ENCODE measurements at regions not wholly inside any gene's neighbourhood (a gene's known extent, or its start where the extent isn't known, plus 50 kb on each side); places are given as distances from the start of the nearest gene placed in this dataset.
"Not testable (repeated sequence)": the region's sequence is repeated elsewhere in the genome, so short reads cannot be mapped to it uniquely, and the experiment has no call there.

DNA sequence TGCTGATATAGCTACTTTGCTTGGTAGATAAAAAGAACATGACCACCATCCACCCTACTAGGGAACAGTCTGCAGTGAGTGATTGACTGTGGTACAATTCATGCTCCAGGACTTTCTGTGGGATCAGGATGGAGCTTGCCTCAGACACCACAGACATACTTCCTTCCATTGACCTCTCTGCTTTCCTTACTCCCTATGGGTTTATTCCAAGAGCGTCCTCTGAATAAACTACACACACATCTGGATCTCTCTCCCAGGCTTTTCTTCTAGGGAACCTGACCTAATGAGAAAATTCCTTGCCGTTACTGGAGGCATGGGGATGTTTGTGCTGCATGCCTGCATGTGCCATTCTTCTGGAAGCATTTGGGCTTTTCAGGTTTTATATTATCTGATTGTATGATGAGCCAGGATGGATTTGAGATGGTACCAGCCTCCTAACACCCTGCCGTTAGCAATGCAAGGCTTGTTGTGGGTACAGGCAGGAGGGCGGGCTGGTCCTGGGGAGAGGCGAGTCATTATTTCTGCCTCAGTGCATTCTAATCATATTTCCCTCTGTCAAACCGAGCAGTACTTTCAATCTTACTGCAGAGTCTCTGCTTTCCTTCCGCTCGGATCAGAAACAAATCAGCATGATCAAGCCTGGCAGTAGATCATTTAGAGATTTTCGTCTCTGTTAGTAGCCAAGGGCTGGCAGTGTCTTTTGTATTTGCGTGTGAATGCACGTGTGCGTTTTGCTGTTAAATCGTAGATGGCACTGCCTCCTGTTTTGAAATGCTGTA lies 279.2 kb downstream of the PDCD6IP start:
- H3K9me3 ChIP-seq: no peaks in the 10 kb centered on the region
- H3K27me3 ChIP-seq: no peaks in the 10 kb centered on the region
- no peaks in the 10 kb centered on the region for H3K36me3 ChIP-seq
- no peak overlapping the region for H3K27ac ChIP-seq
- WGBS, 2 donors: 66 to 71% methylated on average over 13 of the region's 13 CpGs
- no peak for DNase-seq
- TF ChIP-seq, protein P1, sequence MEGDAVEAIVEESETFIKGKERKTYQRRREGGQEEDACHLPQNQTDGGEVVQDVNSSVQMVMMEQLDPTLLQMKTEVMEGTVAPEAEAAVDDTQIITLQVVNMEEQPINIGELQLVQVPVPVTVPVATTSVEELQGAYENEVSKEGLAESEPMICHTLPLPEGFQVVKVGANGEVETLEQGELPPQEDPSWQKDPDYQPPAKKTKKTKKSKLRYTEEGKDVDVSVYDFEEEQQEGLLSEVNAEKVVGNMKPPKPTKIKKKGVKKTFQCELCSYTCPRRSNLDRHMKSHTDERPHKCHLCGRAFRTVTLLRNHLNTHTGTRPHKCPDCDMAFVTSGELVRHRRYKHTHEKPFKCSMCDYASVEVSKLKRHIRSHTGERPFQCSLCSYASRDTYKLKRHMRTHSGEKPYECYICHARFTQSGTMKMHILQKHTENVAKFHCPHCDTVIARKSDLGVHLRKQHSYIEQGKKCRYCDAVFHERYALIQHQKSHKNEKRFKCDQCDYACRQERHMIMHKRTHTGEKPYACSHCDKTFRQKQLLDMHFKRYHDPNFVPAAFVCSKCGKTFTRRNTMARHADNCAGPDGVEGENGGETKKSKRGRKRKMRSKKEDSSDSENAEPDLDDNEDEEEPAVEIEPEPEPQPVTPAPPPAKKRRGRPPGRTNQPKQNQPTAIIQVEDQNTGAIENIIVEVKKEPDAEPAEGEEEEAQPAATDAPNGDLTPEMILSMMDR (IDR thresholded peaks at IDR 0.05): no peak
- no peak for TF ChIP-seq POLR2A (IDR thresholded peaks at IDR 0.05)
- no peaks in the 10 kb centered on the region for H3K4me1 ChIP-seq
- intact Hi-C loops (cut with DNase I): no loop called here
- no peak overlapping the region for H3K4me3 ChIP-seq (replicated peaks in 1 of 3)

DNA sequence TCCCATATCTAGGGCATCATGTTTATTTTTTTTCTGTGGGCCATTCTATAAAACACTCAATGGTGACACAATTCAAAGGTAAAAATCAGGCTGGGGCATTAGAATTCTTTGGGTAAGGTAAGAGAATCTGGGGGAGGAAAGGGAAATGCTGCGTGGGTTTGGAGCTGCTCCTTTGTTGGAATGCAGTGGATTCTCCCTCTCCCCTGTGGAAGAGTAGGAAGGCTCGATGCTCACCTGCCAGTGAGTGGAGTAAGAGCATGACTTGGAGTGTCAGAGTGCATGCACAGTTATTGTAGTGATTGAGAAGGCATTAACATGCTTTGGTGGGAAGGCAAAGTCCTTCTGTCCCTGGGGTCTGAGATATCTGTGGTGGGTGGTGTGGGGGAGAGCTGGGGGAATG lies 280.0 kb downstream of the PDCD6IP start:
- DNase-seq: no peak
- no peaks in the 10 kb centered on the region for H3K36me3 ChIP-seq
- no peaks in the 10 kb centered on the region for H3K4me1 ChIP-seq
- TF ChIP-seq, protein P1 (IDR thresholded peaks at IDR 0.05): no peak
- TF ChIP-seq POLR2A (IDR thresholded peaks at IDR 0.05): no peak
- no peaks in the 10 kb centered on the region for H3K9me3 ChIP-seq
- H3K27me3 ChIP-seq: no peaks in the 10 kb centered on the region
- 43 to 46% methylated on average over 2 of the region's 2 CpGs for WGBS, 2 donors
- H3K4me3 ChIP-seq (replicated peaks in 1 of 3): no peak overlapping the region
- H3K27ac ChIP-seq: no peak overlapping the region
- intact Hi-C loops (cut with DNase I): no loop called here

DNA sequence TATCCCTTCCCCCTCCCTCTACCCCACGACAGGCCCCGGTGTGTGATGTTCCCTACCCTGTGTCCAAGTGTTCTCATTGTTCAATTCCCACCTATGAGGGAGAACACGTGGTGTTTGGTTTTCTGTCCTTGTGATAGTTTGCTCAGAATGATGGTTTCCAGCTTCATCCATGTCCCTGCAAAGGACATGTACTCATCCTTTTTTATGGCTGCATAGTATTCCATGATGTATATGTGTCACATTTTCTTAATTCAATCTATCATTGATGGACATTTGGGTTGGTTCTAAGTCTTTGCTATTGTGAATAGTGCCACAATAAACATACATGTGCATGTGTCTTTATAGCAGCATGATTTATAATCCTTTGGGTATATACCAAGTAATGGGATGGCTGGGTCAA lies 281.4 kb downstream of the PDCD6IP start:
- H3K9me3 ChIP-seq; H3K27ac ChIP-seq; H3K4me3 ChIP-seq (replicated peaks in 1 of 3); H3K4me1 ChIP-seq; H3K27me3 ChIP-seq; H3K36me3 ChIP-seq; DNase-seq; intact Hi-C loops (cut with DNase I): not testable (repeated sequence)
- 92 to 96% methylated on average over 3 of the region's 3 CpGs for WGBS, 2 donors

DNA sequence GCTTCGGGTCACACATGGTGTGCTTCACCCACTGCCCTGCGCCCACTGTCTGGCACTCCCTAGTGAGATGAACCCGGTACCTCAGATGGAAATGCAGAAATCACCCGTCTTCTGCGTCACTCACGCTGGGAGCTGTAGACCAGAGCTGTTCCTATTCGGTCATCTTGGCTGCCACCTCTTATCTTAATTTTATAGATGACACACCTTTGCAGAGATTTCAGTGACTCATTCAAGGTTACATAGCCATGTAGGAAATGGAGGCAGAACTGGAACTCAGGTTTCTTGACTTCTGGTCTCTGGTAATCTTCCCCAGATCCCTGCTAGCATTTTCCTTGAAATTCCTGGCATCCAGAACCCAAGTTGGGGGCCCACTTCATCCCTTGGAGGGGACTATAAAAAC lies 291.9 kb downstream of the PDCD6IP start:
- intact Hi-C loops (cut with DNase I); H3K9me3 ChIP-seq; H3K4me1 ChIP-seq; H3K27ac ChIP-seq; H3K27me3 ChIP-seq; DNase-seq; H3K36me3 ChIP-seq; H3K4me3 ChIP-seq (replicated peaks in 1 of 3): not testable (repeated sequence)
- 93 to 98% methylated on average over 7 of the region's 7 CpGs for WGBS, 2 donors

DNA sequence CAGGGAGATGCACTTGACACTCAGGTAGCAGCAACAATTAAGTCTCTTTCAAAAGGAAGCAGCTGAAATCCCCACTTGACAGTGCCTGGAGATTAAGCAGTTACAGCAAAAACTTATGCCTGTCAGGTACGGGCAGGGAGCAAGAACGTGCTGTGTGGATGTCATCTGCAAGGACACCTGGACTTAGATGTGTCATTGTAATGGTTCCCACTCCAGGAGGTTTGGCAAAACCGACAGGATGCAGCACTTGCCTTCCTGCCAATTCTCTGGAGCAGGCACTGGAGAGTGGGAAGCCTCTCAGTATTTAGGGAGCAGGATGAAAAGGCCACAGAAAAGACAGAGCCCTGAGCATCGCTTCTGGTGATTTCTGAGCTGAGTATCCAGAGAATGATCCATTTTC lies 292.4 kb downstream of the PDCD6IP start:
- DNase-seq: no peak
- H3K27ac ChIP-seq: no peak overlapping the region
- 56 to 65% methylated on average over 4 of the region's 4 CpGs for WGBS, 2 donors
- no peaks in the 10 kb centered on the region for H3K9me3 ChIP-seq
- H3K36me3 ChIP-seq: no peaks in the 10 kb centered on the region
- intact Hi-C loops (cut with DNase I): no loop called here
- TF ChIP-seq, protein P1 (IDR thresholded peaks at IDR 0.05): no peak
- TF ChIP-seq POLR2A (IDR thresholded peaks at IDR 0.05): no peak
- no peaks in the 10 kb centered on the region for H3K4me1 ChIP-seq
- no peaks in the 10 kb centered on the region for H3K27me3 ChIP-seq
- H3K4me3 ChIP-seq (replicated peaks in 1 of 3): no peak overlapping the region

DNA sequence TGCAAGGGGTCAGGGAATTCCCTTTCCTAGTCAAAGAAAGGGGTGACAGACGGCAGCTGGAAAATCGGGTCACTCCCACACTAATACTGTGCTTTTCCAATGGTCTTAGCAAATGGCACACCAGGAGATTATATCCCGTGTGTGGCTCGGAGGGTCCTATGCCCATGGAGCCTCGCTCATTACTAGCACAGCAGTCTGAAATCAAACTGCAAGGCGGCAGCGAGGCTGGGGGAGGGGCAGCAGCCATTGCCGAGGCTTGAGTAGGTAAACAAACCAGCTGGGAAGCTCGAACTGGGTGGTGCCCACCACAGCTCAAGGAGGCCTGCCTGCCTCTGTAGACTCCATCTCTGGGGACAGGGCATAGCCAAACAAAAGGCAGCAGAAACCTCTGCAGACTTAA lies 295.9 kb downstream of the PDCD6IP start:
- H3K36me3 ChIP-seq; H3K9me3 ChIP-seq; DNase-seq; H3K4me1 ChIP-seq; H3K4me3 ChIP-seq (replicated peaks in 1 of 3); intact Hi-C loops (cut with DNase I); H3K27ac ChIP-seq; H3K27me3 ChIP-seq: not testable (repeated sequence)
- WGBS, 2 donors: 88 to 93% methylated on average over 9 of the region's 9 CpGs
